ENCODE measurements at regions not wholly inside any gene's neighbourhood (a gene's known extent, or its start where the extent isn't known, plus 50 kb on each side); places are given as distances from the start of the nearest gene placed in this dataset.

GRCh38 chr13:94921181-94921580 is 208.8 kb upstream of the SOX21 start:
- TF ChIP-seq CTCF (IDR thresholded peaks at IDR 0.05), result no peak
- no peak for TF ChIP-seq POLR2A (IDR thresholded peaks at IDR 0.05)

Measured in esophagus squamous epithelium (tissue), 4 donors.